HG03520 (cell line): ENCODE measurements at regions not wholly inside any gene's neighbourhood (a gene's known extent, or its start where the extent isn't known, plus 50 kb on each side); places are given as distances from the start of the nearest gene placed in this dataset.
A peak's percentile ranks its signal among the peaks of the same experiment; 100 is the strongest.
"Not testable (repeated sequence)": the region's sequence is repeated elsewhere in the genome, so short reads cannot be mapped to it uniquely, and the experiment has no call there.

ENCODE experiments used
- ATAC-seq: cut with Tn5 transposase; IDR thresholded peaks from one replicate; pipeline ENCODE4 v1.9.1; 2021; ENCODE audit warnings: mild to moderate bottlenecking, moderate library complexity; ENCODE audit not compliant: unreplicated experiment

DNA sequence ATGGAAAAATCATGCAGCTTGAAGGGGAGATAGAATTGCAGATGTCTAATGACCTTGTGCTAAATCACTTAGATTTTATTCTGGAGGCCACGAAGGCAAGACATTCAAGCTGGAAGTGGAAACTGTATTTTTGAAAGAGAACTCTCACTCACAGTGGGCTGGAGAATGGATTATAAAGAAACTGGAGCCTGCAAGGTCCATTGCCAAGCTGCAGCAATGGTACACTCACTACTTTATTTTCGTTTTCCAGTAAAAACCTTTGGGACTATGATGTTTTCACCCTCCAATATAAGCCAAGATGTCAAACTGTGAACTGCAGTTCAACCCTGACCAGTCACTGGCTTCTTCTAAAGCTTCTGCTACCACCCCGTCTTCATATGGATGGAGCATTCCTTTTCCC, 62.0 kb downstream of the SKIDA1 start:
- no peak for ATAC-seq

DNA sequence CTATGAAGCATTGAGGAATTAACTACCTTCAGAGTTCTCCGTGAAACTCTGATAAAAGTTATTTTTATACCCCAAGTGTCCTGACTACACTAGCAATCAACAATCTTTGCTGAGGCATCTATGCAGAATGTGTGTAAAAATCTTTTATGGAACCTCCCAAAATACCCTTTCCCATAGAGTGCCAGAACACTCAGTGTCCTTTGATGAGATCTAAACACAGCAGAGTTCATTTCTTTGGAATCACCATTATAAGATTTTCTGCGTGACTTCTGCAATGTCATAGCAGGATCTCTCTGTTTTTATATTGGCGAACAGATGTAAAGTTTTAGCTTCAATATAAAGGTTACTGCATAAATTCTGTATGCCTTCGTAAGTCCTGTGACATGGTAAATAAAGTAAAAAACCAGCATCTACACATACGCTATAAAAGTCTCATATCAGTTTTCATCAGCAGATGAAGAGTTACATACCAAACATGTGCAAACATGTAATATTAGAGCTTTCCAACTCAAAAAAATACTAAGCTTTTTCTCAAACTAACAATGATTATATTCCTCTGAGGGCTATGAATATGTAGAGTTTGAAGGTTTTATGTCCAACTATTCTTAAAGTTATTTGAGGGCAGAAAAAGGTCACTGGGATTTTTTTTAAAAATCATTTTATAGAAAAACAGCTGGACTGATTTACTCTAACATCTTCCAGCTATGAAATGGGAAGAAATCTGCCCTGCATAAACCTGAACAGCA, 67.2 kb downstream of the SKIDA1 start:
- no peak for ATAC-seq

- no peak for ATAC-seq
Measured at GRCh38 chr10:21456160-21456559, 69.3 kb downstream of the SKIDA1 start.

DNA sequence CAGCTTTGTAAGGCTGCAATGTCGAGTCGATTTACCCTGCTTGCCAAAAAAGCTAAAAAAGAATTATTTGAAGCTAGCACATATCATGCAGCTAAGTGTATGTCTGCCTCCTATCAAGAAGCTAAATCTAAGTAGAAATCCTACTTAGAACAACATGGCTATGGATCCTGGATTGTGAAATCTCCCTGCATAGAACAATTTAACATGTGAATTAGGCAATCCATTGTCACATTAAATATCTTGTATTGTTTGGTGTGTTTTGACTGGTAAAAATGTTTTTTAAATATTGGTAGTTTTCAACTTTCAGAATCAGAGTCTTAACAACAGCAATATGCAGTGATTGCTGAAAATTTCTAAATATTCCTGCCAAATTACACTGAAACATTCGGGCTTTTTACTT, 73.3 kb downstream of the SKIDA1 start:
- ATAC-seq: no peak

GRCh38 chr10:21449288-21449966, 76.1 kb downstream of the SKIDA1 start:
- peak; percentile 80 for ATAC-seq

GRCh38 chr10:21445163-21445562, 80.3 kb downstream of the SKIDA1 start:
- no peak for ATAC-seq

DNA sequence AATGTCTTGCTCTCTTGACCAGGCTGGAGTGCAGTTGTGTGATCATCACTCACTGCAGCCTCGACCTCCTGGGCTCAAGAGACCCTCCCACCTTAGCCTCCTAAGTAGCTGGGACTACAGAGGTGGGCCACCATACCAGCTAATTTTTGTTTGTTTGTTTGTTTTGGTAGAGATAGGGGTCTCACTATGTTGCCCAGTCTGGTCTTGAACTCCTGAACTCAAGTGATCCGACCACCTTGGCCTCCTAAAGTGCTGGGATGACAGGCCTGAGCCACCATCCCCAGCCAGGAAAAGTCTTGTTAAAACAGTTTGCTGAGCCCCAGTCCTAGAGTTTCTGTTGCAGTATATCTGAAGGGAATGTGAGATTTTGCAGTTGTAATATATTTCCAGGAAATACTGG, 83.9 kb downstream of the SKIDA1 start:
- no peak for ATAC-seq

DNA sequence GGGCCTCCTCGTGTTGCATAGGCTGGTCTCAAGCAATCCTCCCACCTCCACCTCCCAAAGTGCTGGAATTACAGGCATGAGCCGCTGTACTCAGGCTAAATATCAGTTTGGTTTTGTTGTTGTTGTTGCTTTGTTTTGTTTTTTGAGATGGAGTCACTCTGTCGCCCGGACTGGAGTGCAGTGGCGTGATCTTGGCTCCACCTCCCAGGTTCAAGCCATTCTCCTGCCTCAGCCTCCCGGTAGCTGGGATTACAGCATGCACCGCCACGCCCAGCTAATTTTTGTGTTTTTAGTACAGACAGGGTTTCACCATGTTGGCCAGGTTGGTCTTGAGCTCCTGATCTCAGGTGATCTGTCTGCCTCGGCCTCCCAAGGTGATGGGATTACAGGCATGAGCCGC, 86.6 kb downstream of the SKIDA1 start:
- not testable (repeated sequence) for ATAC-seq

DNA sequence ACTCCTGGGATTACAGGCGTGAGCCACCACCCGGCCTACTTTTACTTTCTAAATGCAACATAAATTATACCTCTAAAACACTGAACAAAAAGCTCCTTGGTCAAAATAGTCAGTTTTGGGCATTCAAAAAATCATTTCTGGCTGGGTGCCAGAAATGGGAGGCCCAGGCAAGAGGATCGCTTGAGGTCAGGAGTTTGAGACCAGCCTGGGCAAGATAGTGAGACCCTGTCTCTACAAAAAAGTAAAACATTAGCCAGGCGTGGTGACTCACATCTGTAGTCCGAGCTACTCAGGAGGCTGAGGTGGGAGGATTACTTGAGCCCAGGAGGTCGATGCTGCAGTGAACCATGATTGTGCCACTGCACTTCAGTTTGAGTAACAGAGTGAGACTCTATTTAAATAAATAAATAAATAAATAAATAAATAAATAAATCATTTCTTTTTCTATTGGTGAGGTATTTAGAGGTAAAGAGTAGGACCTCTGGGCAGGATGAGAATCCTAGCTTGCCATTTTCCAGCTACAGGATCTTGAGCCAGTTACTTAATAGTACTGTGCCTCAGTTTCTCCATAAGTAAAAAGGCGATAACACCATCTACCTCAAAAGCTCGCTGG, 87.6 kb downstream of the SKIDA1 start:
- ATAC-seq: no peak

- ATAC-seq: no peak
Measured at GRCh38 chr10:21432266-21432665, 93.2 kb downstream of the SKIDA1 start.

GRCh38 chr10:21431799-21432198, 93.7 kb downstream of the SKIDA1 start:
- ATAC-seq: no peak

DNA sequence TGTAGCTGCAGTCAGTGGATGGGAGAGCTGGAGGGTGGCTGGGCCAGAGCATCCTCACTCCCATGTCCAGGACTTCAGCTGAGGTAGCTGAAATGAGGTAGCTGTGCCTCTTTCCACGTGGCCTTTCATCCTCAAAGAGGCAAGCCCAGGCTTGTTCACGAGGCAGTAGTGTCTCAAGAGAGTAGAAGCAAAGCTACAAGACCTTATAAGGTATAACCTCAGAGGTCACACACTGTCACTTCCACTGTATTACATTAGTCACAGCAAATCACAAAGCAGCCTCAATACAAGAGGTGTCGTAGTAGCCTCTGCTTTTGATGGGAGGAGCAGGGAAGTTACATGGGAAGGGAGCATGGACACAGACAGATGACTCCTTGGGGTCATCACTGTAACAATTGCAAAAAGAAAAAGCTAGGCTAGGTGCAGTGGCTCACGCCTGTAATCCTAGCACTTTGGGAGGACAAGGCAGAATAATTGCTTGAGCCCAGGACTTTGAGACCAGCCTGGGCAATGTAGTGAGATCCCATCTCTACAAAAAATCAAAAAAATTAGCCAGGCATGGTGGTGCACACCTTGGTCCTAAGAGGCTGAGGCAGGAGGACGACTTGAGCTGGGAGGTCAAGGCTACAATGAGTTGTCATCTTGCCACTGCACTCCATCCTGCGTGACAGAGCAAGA, 97.5 kb downstream of the SKIDA1 start:
- ATAC-seq: no peak

GRCh38 chr10:21424459-21424861, 101.0 kb downstream of the SKIDA1 start:
- ATAC-seq: no peak

DNA sequence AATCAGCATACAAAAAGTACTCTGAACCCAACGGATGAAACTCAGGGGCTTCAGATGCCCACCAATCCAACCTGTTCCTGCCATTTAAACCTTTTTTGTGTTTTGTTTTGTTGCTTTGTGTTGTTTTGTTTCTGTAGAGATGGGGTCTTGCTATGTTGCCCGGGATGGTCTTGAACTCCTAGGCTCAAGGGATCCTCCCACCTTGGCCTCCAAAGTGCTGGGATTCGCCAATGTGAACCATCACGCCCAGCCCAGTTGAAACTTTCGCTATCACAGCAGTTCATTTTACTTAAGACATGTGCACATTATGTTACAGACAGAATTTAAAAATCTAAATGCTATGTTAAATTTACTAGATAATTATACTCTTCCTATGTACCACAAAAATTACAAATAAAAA, 101.6 kb downstream of the SKIDA1 start:
- ATAC-seq: no peak

- no peak for ATAC-seq
Measured at GRCh38 chr10:21423338-21423737, 102.1 kb downstream of the SKIDA1 start.

DNA sequence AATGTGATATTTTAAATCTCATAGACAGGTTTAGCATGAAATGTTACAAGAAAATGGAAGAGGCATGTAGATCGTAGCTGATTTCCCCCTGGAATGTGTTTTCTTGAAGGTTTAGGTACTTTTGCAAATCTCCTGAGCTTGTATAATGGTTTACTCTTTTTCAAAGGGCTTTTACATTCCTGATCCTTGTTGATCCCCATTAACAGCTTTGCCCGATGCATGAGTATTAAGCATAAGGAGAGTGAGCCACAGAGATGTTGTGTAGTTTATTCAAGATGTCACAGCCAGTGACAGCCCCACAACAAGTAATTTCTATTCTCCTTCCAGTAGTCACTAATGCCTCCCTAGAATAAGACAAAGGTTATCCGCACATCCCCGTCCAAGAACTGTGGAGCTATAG, 103.7 kb downstream of the SKIDA1 start:
- no peak for ATAC-seq

- ATAC-seq: no peak
Measured at GRCh38 chr10:21421016-21421415, 104.5 kb downstream of the SKIDA1 start.

- not testable (repeated sequence) for ATAC-seq
Measured at GRCh38 chr10:21418981-21419576, 106.4 kb downstream of the SKIDA1 start.

GRCh38 chr10:21417172-21417712, 108.2 kb downstream of the SKIDA1 start:
- no peak for ATAC-seq

GRCh38 chr10:21413680-21414079, 111.8 kb downstream of the SKIDA1 start:
- no peak for ATAC-seq

GRCh38 chr10:21413268-21413667, 112.2 kb downstream of the SKIDA1 start:
- no peak for ATAC-seq
